SK-N-SH (cell line): ENCODE measurements at regions not wholly inside any gene's neighbourhood (a gene's known extent, or its start where the extent isn't known, plus 50 kb on each side); places are given as distances from the start of the nearest gene placed in this dataset.

Source experiments
- CTCF ChIA-PET: fragments of 300-600, 350-600 bp; formaldehyde crosslinking; extraction: SDS; loops from one replicate; lab custom pipeline; 2021; lab: Yijun Ruan, JAX
- POLR2A ChIA-PET: fragments of 350-600 bp; sonication (Branson Sonifier 250); formaldehyde crosslinking; extraction: SDS; loops from one replicate; lab custom pipeline; 2020; ENCODE audit warnings: antibody characterized with exemption, inconsistent platforms; lab: Yijun Ruan, JAX
- DNase-seq: peaks from one replicate; pipeline ENCODE4 v3.0.0; 2012
- H2AFZ ChIP-seq: fragments of 200-600 bp; sonication (generic); 2 replicates; pipeline ENCODE4 v1.8.1; 2016; ENCODE audit warnings: antibody characterized with exemption, mild to moderate bottlenecking, low read depth
- H3F3A ChIP-seq: fragments of 200-600 bp; sonication (generic); replicated peaks from 2 replicates; pipeline ENCODE3; 2016; ENCODE audit warnings: antibody characterized with exemption, mild to moderate bottlenecking; ENCODE audit not compliant: insufficient read depth
- H3K27ac ChIP-seq, 2 experiments: fragments of 200-500 bp in 1 of 2; fragments of 200-600 bp in 1 of 2; sonication (Bioruptor generic) in 1 of 2; sonication (generic), shearing (Covaris generic) in 1 of 2; 2 replicates each; pipeline versions ENCODE4 v1.5.1 to v1.6.1; 2014 to 2016; ENCODE audit warnings: low read depth in 2 of 2, inconsistent platforms in 1 of 2, low read length in 1 of 2, mild to moderate bottlenecking in 1 of 2, mixed read lengths in 1 of 2
- H3K27me3 ChIP-seq: fragments of 200-600 bp; sonication (generic), shearing (Covaris generic); 2 replicates; pipeline ENCODE4 v1.6.1; 2016; ENCODE audit warnings: mixed run types; ENCODE audit not compliant: insufficient read depth
- H3K36me3 ChIP-seq, 2 experiments: fragments of 200-500 bp in 1 of 2; fragments of 200-600 bp in 1 of 2; sonication (Bioruptor generic) in 1 of 2; sonication (generic) in 1 of 2; replicated peaks in 1 of 2; 2 replicates each; pipeline versions ENCODE3 to v1.5.1; 2014 to 2016; ENCODE audit warnings: low read length in 1 of 2, mild to moderate bottlenecking in 1 of 2; ENCODE audit not compliant: insufficient read depth in 2 of 2, control insufficient read depth in 1 of 2
- H3K4me1 ChIP-seq, 2 experiments: fragments of 200-500 bp in 1 of 2; fragments of 200-600 bp in 1 of 2; sonication (Bioruptor generic) in 1 of 2; sonication (generic), shearing (Covaris generic) in 1 of 2; 2 replicates each; pipeline versions ENCODE4 v1.5.1 to v1.6.1; 2014 to 2016; ENCODE audit warnings: low read depth in 1 of 2, low read length in 1 of 2, mixed run types in 1 of 2; ENCODE audit not compliant: insufficient read depth in 2 of 2, control insufficient read depth in 1 of 2
- H3K4me2 ChIP-seq: fragments of 200-600 bp; sonication (generic), shearing (Covaris generic); 2 replicates; pipeline ENCODE4 v1.6.1; 2017; ENCODE audit warnings: mixed run types
- H3K4me3 ChIP-seq, 2 experiments: fragments of 200-500 bp in 1 of 2; fragments of 200-600 bp in 1 of 2; sonication (Bioruptor generic) in 1 of 2; sonication (generic), shearing (Covaris generic) in 1 of 2; 2 replicates each; pipeline versions ENCODE4 v1.5.1 to v1.8.1; 2014 to 2016; ENCODE audit warnings: low read depth in 2 of 2, inconsistent platforms in 1 of 2, low read length in 1 of 2, mild to moderate bottlenecking in 1 of 2, mixed read lengths in 1 of 2, moderate library complexity in 1 of 2
- H3K79me2 ChIP-seq: fragments of 200-600 bp; sonication (generic); 2 replicates; pipeline ENCODE4 v1.8.1; 2017; ENCODE audit warnings: mild to moderate bottlenecking; ENCODE audit not compliant: insufficient read depth
- H3K9ac ChIP-seq: fragments of 200-600 bp; sonication (generic); 2 replicates; pipeline ENCODE4 v1.6.1; 2017; ENCODE audit warnings: mixed run types
- H3K9me2 ChIP-seq: fragments of 200-600 bp; sonication (generic); 2 replicates; pipeline ENCODE4 v1.6.1; 2017; ENCODE audit warnings: mixed run types
- H3K9me3 ChIP-seq: fragments of 200-600 bp; sonication (generic); 2 replicates; pipeline ENCODE4 v1.6.1; 2017; ENCODE audit warnings: mixed run types, mild to moderate bottlenecking, moderate library complexity
- H4K20me1 ChIP-seq: fragments of 200-600 bp; sonication (generic); 2 replicates; pipeline ENCODE4 v1.6.1; 2017; ENCODE audit warnings: mild to moderate bottlenecking, mixed run types; ENCODE audit not compliant: insufficient read depth
- CHD2 ChIP-seq: fragments of 150-350 bp; IDR thresholded peaks from 2 replicates; pipeline ENCODE4 v1.6.1; 2018; ENCODE audit warnings: low read length; ENCODE audit not compliant: partially characterized antibody
- ELF1 ChIP-seq: IDR thresholded peaks from 2 replicates; pipeline ENCODE4 v1.4.0; 2012
- EZH2phosphoT487 ChIP-seq: fragments of 200-600 bp; sonication (generic); IDR thresholded peaks from 2 replicates; pipeline ENCODE4 v1.6.1; 2017; ENCODE audit warnings: low read depth, mixed run types, mild to moderate bottlenecking, antibody characterized with exemption, moderate library complexity, borderline replicate concordance
- FOSL2 ChIP-seq: IDR thresholded peaks from 2 replicates; pipeline ENCODE4 v1.4.0; 2012; ENCODE audit warnings: low read depth, mild to moderate bottlenecking, moderate library complexity, borderline replicate concordance
- GABPA ChIP-seq: IDR thresholded peaks from 2 replicates; pipeline ENCODE4 v1.4.0; 2012; ENCODE audit warnings: low read depth, mild to moderate bottlenecking
- MEF2A ChIP-seq: IDR thresholded peaks from 2 replicates; pipeline ENCODE4 v1.4.0; 2012; ENCODE audit warnings: low read depth, borderline replicate concordance
- RAD21 ChIP-seq: IDR thresholded peaks from 2 replicates; pipeline ENCODE4 v1.6.1; 2012; ENCODE audit warnings: mild to moderate bottlenecking, low read length
- RXRA ChIP-seq: IDR thresholded peaks from 2 replicates; pipeline ENCODE4 v1.4.0; 2012; ENCODE audit warnings: low read depth, mild to moderate bottlenecking, borderline replicate concordance
- SIN3A ChIP-seq: IDR thresholded peaks from 2 replicates; pipeline ENCODE4 v1.6.1; 2012; ENCODE audit warnings: low read depth, mild to moderate bottlenecking, low read length, moderate library complexity, borderline replicate concordance
- SMC3 ChIP-seq: IDR thresholded peaks from 2 replicates; pipeline ENCODE4 v1.6.1; 2012; ENCODE audit warnings: low read depth, low read length, improper control_type of control experiment
- TCF12 ChIP-seq: IDR thresholded peaks from 2 replicates; pipeline ENCODE4 v1.4.0; 2012
- TEAD4 ChIP-seq: IDR thresholded peaks from 2 replicates; pipeline ENCODE4 v1.4.0; 2012; ENCODE audit warnings: mild to moderate bottlenecking, borderline replicate concordance; ENCODE audit not compliant: insufficient read depth
- YY1 ChIP-seq: IDR thresholded peaks from 2 replicates; pipeline ENCODE4 v1.4.0; 2012; ENCODE audit warnings: low read depth, mild to moderate bottlenecking
- WGBS: methylation state at CpG from one replicate; pipeline ENCODE4 v1.1.6; 2017; ENCODE audit warnings: low lambda C conversion rate; 5-methylcytosine and 5-hydroxymethylcytosine counted together
- TF ChIP-seq, protein P1 (sequence below): IDR thresholded peaks from 2 replicates; pipeline ENCODE4 v1.4.0; 2012; ENCODE audit warnings: low read depth, borderline replicate concordance
- TF ChIP-seq, protein P2 (sequence below): fragments of 150-350 bp; IDR thresholded peaks from 2 replicates; pipeline ENCODE4 v1.6.1; 2016; ENCODE audit warnings: mild to moderate bottlenecking, low read depth, low read length
- TF ChIP-seq, protein P3 (sequence below): fragments of 150-350 bp; IDR thresholded peaks from 2 replicates; pipeline ENCODE4 v1.6.1; 2017; ENCODE audit warnings: antibody characterized with exemption, low read length, low read depth, borderline replicate concordance
- TF ChIP-seq, protein P4 (sequence below): IDR thresholded peaks from 2 replicates; pipeline ENCODE4 v1.6.1; 2012; ENCODE audit warnings: mild to moderate bottlenecking, low read depth, low read length, moderate library complexity

DNA sequence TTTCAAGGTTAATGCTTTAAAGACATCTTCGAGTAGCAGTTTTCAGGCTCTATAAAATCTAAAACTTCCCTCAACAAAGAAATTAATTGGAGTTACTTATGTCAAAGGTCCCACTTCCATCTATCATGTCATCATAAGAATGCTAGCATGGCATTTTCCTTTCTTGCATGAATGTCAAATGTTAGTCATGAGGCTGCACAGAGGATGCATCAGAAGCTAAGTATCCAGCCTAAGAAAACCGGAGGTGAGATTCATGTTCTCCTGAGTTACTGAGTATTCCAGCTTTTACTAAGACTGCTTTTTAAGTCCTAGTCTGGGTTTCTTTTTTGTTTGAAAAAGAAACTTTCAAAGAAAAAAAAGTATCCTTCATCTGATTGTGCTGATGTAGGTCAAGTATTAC lies 130.6 kb upstream of the CDH19 start:
- Histone ChIP-seq H3K27ac (no peak overlapping the region), H3K4me3 (no peak overlapping the region), H3K36me3 (no peaks in the 10 kb centered on the region), H2AFZ (no peak overlapping the region), H3K9me3 (0 out of 2 replicates have a peak, but pooled peaks cover 4% of the 10 kb centered on the region)
- 47% methylated on average over 2 of the region's 2 CpGs for WGBS
- TF ChIP-seq, protein P1, sequence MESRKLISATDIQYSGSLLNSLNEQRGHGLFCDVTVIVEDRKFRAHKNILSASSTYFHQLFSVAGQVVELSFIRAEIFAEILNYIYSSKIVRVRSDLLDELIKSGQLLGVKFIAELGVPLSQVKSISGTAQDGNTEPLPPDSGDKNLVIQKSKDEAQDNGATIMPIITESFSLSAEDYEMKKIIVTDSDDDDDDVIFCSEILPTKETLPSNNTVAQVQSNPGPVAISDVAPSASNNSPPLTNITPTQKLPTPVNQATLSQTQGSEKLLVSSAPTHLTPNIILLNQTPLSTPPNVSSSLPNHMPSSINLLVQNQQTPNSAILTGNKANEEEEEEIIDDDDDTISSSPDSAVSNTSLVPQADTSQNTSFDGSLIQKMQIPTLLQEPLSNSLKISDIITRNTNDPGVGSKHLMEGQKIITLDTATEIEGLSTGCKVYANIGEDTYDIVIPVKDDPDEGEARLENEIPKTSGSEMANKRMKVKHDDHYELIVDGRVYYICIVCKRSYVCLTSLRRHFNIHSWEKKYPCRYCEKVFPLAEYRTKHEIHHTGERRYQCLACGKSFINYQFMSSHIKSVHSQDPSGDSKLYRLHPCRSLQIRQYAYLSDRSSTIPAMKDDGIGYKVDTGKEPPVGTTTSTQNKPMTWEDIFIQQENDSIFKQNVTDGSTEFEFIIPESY = no peak
- TF ChIP-seq SMC3 = no peak
- no peak for TF ChIP-seq EZH2phosphoT487
- no peak for TF ChIP-seq CHD2
- TF ChIP-seq, protein P2, sequence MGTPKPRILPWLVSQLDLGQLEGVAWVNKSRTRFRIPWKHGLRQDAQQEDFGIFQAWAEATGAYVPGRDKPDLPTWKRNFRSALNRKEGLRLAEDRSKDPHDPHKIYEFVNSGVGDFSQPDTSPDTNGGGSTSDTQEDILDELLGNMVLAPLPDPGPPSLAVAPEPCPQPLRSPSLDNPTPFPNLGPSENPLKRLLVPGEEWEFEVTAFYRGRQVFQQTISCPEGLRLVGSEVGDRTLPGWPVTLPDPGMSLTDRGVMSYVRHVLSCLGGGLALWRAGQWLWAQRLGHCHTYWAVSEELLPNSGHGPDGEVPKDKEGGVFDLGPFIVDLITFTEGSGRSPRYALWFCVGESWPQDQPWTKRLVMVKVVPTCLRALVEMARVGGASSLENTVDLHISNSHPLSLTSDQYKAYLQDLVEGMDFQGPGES = no peak
- TF ChIP-seq, protein P3, sequence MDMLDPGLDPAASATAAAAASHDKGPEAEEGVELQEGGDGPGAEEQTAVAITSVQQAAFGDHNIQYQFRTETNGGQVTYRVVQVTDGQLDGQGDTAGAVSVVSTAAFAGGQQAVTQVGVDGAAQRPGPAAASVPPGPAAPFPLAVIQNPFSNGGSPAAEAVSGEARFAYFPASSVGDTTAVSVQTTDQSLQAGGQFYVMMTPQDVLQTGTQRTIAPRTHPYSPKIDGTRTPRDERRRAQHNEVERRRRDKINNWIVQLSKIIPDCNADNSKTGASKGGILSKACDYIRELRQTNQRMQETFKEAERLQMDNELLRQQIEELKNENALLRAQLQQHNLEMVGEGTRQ = no peak
- TF ChIP-seq, all 33 proteins: peak for 0
- H3K4me1 ChIP-seq = no peaks in the 10 kb centered on the region
- H3K9me2 ChIP-seq = no peaks in the 10 kb centered on the region
- POLR2A ChIA-PET = no interaction called here
- DNase-seq = no peak
- no peaks in the 10 kb centered on the region for H3K79me2 ChIP-seq
- CTCF ChIA-PET = interaction anchor here (1.2 kb wide), 1 partner anchor 13 kb away, joined by 3 read pairs; no protein-coding TSS in a partner anchor
- H3K4me2 ChIP-seq = no peak overlapping the region
- no peak overlapping the region for H3K9ac ChIP-seq
- no peaks in the 10 kb centered on the region for H4K20me1 ChIP-seq
- H3F3A ChIP-seq = no peaks in the 10 kb centered on the region
- no peaks in the 10 kb centered on the region for H3K27me3 ChIP-seq

DNA sequence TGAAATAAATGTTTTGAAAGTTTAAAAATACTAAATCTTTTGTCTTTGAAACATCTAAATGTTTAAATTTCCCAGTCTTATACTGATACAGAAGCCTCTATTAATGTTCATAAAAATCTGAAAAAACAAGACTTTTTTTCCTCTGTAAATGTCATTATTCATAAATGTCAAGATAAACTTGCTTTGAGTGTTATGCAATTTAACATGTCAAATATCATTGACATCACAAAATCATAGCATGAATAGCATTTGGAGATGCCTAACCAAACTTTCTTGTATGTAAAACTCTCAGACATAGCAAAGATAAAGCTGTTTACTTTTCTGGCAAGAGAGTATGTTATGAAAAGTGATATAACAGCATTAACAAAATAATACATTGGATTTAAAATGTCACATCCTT lies 128.0 kb upstream of the CDH19 start:
- 0 out of 2 replicates have a peak, but pooled peaks cover 4% of the 10 kb centered on the region for H3K9me3 ChIP-seq
- H4K20me1 ChIP-seq = no peaks in the 10 kb centered on the region
- no peak overlapping the region for H3K4me3 ChIP-seq
- H3K4me2 ChIP-seq = no peak overlapping the region
- ChIA-PET CTCF (no interaction called here), POLR2A (no interaction called here)
- no peaks in the 10 kb centered on the region for H3K27me3 ChIP-seq
- H3K4me1 ChIP-seq = no peaks in the 10 kb centered on the region
- H3K36me3 ChIP-seq = no peaks in the 10 kb centered on the region
- DNase-seq = no peak
- no peaks in the 10 kb centered on the region for H3F3A ChIP-seq
- no peak overlapping the region for H3K9ac ChIP-seq
- no peak overlapping the region for H2AFZ ChIP-seq
- no peak overlapping the region for H3K27ac ChIP-seq
- H3K9me2 ChIP-seq = no peaks in the 10 kb centered on the region
- no peaks in the 10 kb centered on the region for H3K79me2 ChIP-seq
- TF ChIP-seq FOSL2 = no peak
- TF ChIP-seq GABPA = no peak
- TF ChIP-seq, protein P4, sequence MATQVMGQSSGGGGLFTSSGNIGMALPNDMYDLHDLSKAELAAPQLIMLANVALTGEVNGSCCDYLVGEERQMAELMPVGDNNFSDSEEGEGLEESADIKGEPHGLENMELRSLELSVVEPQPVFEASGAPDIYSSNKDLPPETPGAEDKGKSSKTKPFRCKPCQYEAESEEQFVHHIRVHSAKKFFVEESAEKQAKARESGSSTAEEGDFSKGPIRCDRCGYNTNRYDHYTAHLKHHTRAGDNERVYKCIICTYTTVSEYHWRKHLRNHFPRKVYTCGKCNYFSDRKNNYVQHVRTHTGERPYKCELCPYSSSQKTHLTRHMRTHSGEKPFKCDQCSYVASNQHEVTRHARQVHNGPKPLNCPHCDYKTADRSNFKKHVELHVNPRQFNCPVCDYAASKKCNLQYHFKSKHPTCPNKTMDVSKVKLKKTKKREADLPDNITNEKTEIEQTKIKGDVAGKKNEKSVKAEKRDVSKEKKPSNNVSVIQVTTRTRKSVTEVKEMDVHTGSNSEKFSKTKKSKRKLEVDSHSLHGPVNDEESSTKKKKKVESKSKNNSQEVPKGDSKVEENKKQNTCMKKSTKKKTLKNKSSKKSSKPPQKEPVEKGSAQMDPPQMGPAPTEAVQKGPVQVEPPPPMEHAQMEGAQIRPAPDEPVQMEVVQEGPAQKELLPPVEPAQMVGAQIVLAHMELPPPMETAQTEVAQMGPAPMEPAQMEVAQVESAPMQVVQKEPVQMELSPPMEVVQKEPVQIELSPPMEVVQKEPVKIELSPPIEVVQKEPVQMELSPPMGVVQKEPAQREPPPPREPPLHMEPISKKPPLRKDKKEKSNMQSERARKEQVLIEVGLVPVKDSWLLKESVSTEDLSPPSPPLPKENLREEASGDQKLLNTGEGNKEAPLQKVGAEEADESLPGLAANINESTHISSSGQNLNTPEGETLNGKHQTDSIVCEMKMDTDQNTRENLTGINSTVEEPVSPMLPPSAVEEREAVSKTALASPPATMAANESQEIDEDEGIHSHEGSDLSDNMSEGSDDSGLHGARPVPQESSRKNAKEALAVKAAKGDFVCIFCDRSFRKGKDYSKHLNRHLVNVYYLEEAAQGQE = no peak
- TF ChIP-seq TEAD4 = no peak
- no peak for TF ChIP-seq RXRA
- no peak for TF ChIP-seq YY1
- TF ChIP-seq RAD21 = no peak
- no peak for TF ChIP-seq MEF2A
- TF ChIP-seq SIN3A = no peak
- no peak for TF ChIP-seq ELF1
- TF ChIP-seq TCF12 = no peak
